ENCODE measurements at regions not wholly inside any gene's neighbourhood (a gene's known extent, or its start where the extent isn't known, plus 50 kb on each side); places are given as distances from the start of the nearest gene placed in this dataset.

- H3K27me3 ChIP-seq: no peaks in the 10 kb centered on the region
- H3K27ac ChIP-seq (replicated peaks in 1 of 4): no peak overlapping the region
- DNase-seq (ENCODE audit: extremely low spot score): no peak
- WGBS: 100% methylated on average over 1 of the region's 1 CpG
- no peak for TF ChIP-seq POLR2A (IDR thresholded peaks at IDR 0.05; ENCODE audit: low read depth)
- TF ChIP-seq CTCF (IDR thresholded peaks at IDR 0.05): no peak
- no peak for TF ChIP-seq EP300 (IDR thresholded peaks at IDR 0.05)
- no peak for TF ChIP-seq POLR2AphosphoS5 (IDR thresholded peaks at IDR 0.05)
- no peaks in the 10 kb centered on the region for H3K4me1 ChIP-seq
- no peaks in the 10 kb centered on the region for H3K9me3 ChIP-seq
- H3K4me3 ChIP-seq: no peak overlapping the region
- intact Hi-C loops (cut with DNase I): no loop called here
- H3K36me3 ChIP-seq: no peaks in the 10 kb centered on the region
Measured at GRCh38 chr6:112549749-112550148, 202.6 kb downstream of the RFPL4B start.

GRCh38 chr6:112557435-112557834 is 210.3 kb downstream of the RFPL4B start:
- TF ChIP-seq CTCF (IDR thresholded peaks at IDR 0.05): no peak
- TF ChIP-seq POLR2AphosphoS5 (IDR thresholded peaks at IDR 0.05): no peak
- no peak for TF ChIP-seq EP300 (IDR thresholded peaks at IDR 0.05)
- no peak for TF ChIP-seq POLR2A (IDR thresholded peaks at IDR 0.05; ENCODE audit: low read depth)
- no peak for DNase-seq (ENCODE audit: extremely low spot score)
- H3K36me3 ChIP-seq: no peaks in the 10 kb centered on the region

GRCh38 chr6:112557961-112558360 is 210.8 kb downstream of the RFPL4B start:
- no peak overlapping the region for H3K4me3 ChIP-seq
- H3K27me3 ChIP-seq: no peaks in the 10 kb centered on the region
- H3K9me3 ChIP-seq: no peaks in the 10 kb centered on the region
- H3K4me1 ChIP-seq: peaks cover 0 to 16% (median 12%) of the 10 kb centered on the region in 4 donors
- no peak for TF ChIP-seq EP300 (IDR thresholded peaks at IDR 0.05)
- TF ChIP-seq POLR2A (IDR thresholded peaks at IDR 0.05; ENCODE audit: low read depth): no peak
- TF ChIP-seq POLR2AphosphoS5 (IDR thresholded peaks at IDR 0.05): no peak
- TF ChIP-seq CTCF (IDR thresholded peaks at IDR 0.05): no peak
- no peak overlapping the region for H3K27ac ChIP-seq (replicated peaks in 1 of 4)
- intact Hi-C loops (cut with DNase I): no loop called here
- no peaks in the 10 kb centered on the region for H3K36me3 ChIP-seq
- no peak for DNase-seq (ENCODE audit: extremely low spot score)

More at GRCh38 chr6:112557435-112557834, 210.3 kb downstream of the RFPL4B start:
- Histone ChIP-seq H3K9me3 (no peaks in the 10 kb centered on the region), H3K27ac (replicated peaks in 1 of 4) (no peak overlapping the region), H3K27me3 (no peaks in the 10 kb centered on the region), H3K4me1 (peaks cover 0 to 11% (median 6%) of the 10 kb centered on the region in 4 donors), H3K4me3 (no peak overlapping the region)
- intact Hi-C loops (cut with DNase I): no loop called here

GRCh38 chr6:112560651-112561050 is 213.5 kb downstream of the RFPL4B start:
- intact Hi-C loops (cut with DNase I): no loop called here
- 92% methylated on average over 2 of the region's 2 CpGs for WGBS
- no peak for DNase-seq (ENCODE audit: extremely low spot score)
- no peak overlapping the region for H3K27ac ChIP-seq (replicated peaks in 1 of 4)
- no peaks in the 10 kb centered on the region for H3K36me3 ChIP-seq
- no peak for TF ChIP-seq POLR2AphosphoS5 (IDR thresholded peaks at IDR 0.05)
- no peak for TF ChIP-seq EP300 (IDR thresholded peaks at IDR 0.05)
- TF ChIP-seq POLR2A (IDR thresholded peaks at IDR 0.05; ENCODE audit: low read depth): no peak
- TF ChIP-seq CTCF (IDR thresholded peaks at IDR 0.05): no peak
- no peaks in the 10 kb centered on the region for H3K27me3 ChIP-seq
- H3K9me3 ChIP-seq: no peaks in the 10 kb centered on the region
- H3K4me1 ChIP-seq: peaks cover 0 to 29% (median 21%) of the 10 kb centered on the region in 4 donors
- H3K4me3 ChIP-seq: no peak overlapping the region
